NCI-H2227 (cell line): ENCODE measurements at regions not wholly inside any gene's neighbourhood (a gene's known extent, or its start where the extent isn't known, plus 50 kb on each side); places are given as distances from the start of the nearest gene placed in this dataset.
A peak's percentile ranks its signal among the peaks of the same experiment; 100 is the strongest.
"Not testable (repeated sequence)": the region's sequence is repeated elsewhere in the genome, so short reads cannot be mapped to it uniquely, and the experiment has no call there.

Source experiments
- DNase-seq: peaks from one replicate; lab custom pipeline; 2025; ENCODE audit not compliant: unreplicated experiment; lab: John Stamatoyannopoulos, UW

DNA sequence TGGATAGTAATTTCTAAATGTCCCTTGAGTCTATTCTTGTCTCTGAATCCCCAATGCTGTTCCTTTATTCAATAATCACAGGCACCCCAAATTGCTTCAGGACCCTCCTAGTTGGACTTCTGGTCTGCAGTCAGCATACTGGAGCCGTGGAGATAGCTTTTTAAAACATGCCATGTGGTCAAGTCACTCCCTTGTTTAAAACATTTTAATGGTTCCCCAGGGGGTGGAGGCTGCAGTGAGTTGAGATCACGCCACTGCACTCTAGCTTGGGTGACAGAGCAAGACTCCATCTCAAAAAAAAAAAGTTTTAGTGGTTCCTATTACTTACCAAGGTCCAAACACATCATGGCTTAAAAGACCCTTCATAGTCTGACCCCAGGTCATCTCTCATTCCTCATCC lies 220.3 kb downstream of the ADAMTS15 start:
- no peak for DNase-seq

GRCh38 chr11:130670200-130670599 lies 221.8 kb downstream of the ADAMTS15 start:
- no peak for DNase-seq

DNA sequence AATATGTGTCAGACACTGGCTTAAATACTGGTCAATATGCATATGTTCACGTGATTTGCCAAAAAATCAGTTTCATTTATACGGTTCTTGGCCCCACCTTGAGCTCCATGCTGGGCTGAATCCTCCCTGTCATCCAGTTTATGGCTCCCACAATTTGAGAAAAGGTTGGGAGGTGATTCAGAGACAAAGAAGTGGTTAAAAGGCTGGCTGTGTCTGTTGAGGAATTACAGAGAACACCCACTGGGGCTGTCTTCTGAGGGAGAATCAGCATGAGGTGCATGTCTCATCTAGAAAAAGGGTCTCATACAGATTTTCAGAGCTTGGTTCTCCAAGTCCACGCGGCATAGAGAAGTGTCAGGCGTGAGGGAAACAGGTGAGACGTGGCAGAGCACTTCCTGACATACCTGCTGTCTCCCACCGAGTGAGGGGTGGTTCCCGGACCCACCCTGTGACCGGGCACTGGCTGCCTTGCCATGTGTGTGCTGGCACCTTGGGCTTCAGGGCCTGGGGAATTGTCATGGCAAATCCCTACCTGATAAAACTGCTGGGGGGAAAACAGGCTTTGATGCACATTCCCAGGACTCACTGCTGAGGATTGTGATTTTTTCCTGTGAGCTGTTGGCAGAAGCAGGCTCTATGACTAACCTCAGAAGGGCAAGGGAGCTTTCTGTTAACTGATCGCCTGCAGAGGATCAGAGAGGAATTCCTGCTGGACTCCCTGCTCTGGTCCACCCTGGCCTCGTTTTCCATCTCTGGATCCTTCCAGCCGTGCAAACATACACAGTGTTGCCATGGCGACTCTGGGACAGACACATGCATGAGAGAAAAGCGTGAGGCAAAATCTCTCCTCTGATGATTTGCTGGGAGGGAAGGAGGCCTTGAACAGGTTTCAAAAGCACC lies 223.6 kb downstream of the ADAMTS15 start:
- DNase-seq: peak; percentile 26

DNA sequence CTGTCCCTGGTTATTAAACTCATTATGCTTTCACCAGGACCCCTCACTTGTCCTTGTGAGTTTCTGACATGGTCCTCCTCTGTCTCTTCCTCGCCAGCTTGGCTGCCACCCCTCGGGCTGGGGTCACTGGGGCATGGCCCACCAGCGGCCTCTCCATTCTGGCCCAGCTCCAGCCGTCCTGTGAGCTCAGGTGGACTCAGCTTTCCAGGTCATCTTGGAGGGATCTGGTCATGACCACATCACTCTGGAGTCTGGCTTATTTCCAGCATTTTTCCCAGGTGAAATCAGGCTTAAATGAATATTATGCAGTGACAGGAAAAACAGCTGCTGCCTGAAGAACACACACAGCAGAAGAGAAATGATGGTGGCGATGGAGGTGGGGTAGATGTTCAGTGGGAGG lies 224.5 kb downstream of the ADAMTS15 start:
- DNase-seq: no peak

- no peak for DNase-seq
Observed at GRCh38 chr11:130673698-130674097, 225.3 kb downstream of the ADAMTS15 start.

DNA sequence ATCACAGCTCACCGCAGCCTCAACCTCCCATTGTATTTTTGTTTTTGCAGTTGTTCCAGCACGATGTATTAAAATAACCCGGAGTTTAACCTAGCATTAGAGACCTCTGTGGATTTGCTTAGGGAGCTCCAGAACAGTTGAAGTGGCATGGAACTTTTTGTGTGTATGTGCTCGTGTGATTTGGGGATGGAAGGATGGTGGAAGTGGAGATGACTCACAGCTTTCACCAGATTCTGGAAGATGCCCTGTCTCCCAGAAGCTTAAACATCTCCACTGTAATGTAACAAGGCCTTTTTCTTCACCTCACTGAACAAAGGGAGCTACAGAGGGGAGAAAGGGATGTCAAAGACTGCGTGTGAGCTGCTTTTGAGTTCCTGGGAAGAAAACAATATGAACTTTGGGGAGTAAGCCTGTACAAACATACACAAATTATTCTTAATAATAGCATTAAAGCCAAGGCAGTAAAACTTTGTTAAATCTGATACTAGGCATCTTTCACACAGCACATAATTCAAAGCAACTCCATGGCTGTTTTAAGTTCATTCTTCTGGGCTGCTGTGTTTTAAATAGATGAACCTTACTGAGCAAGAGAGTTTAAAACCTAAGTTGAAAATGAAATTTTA lies 226.4 kb downstream of the ADAMTS15 start:
- no peak for DNase-seq

- no peak for DNase-seq
Observed at GRCh38 chr11:130675371-130675821, 227.0 kb downstream of the ADAMTS15 start.

- DNase-seq: no peak
Observed at GRCh38 chr11:130675917-130676316, 227.5 kb downstream of the ADAMTS15 start.

DNA sequence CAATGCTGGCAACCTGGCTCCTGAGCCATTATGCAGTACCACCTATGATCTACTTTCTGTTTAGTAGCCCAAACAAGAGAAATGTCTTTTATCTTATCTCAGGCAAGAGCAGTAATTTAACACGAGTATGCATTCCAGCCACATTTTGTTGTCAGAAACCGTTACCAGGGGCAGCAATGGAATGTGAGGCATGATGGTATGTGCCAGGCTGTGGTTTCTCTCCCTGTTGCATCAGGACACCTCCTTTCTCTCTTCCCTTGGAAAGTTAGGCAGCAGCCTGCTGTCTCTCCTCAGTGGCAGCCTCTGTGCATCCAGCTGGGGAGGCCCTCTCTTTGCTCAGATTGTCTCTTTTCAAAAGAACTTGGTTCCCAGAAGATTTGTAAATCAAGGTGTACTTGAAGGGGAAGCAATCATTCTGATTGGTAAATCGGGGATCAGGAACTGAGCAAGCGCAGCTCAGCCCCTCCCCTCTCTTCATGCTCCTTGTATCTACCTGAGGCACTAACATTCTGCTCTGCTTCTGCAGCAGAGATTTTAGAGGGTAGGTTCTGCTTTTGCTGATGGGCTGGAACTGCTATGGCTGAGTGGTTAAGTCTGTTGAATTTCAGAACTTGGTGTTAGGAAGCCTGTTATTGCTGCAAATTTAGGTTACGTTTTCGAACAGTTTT lies 229.2 kb downstream of the ADAMTS15 start:
- DNase-seq: no peak

DNA sequence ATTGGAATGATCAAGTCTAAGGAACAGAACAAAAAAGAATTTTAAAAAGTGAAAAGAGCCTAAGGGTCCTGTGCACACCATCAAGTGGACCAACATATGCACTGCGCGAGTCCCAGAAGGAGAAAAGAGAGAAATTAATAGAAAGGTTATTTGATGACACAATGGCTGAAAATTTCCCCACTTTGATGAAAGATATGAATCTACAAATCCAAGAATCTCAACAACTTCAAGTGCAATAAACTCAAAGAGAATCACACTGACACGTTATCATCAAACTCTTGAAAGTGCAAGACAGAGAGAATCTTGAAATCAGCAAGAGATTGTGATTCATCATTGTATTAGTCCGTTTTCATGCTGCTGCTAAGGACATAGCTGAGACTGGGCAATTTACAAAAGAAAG lies 230.8 kb downstream of the ADAMTS15 start:
- no peak for DNase-seq

DNA sequence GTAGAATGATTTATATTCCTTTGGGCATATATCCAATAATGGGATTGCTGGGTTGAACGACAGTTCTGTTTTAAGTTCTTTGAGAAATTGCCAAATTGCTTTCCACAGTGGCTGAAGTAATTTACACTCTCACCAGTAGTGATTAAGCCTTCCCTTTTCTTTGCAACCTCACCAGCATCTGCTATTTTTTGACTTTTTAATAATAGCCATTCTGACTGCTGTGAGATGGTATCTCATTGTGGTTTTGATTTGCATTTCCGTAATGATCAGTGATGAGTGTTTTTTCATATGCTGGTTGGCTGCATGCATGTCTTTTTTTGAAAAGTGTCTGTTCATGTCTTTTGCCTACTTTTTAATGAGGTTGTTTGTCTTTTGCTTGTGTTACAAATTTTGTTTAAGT lies 233.8 kb downstream of the SNX19 start:
- not testable (repeated sequence) for DNase-seq

GRCh38 chr11:130689222-130689908 lies 226.9 kb downstream of the SNX19 start:
- DNase-seq: no peak

DNA sequence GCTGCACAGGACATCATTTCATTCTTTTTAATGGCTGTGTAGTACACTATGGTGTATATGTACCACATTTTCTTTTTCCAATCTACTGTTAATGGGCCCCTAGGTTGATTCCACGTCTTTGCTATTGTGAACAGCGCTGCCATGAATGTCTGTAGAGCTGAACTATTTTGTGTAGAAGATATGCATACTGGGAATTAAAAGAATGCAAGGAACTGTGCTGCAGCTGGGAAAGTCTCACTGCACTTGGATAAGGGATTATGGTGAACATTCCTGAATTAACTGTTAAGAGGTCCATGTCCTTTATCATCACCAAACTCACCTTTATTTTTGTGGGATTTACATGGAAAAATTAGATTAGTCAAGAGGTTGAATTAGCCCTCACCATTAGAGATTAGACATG lies 224.7 kb downstream of the SNX19 start:
- no peak for DNase-seq

- DNase-seq: no peak
Observed at GRCh38 chr11:130692220-130692619, 224.1 kb downstream of the SNX19 start.

DNA sequence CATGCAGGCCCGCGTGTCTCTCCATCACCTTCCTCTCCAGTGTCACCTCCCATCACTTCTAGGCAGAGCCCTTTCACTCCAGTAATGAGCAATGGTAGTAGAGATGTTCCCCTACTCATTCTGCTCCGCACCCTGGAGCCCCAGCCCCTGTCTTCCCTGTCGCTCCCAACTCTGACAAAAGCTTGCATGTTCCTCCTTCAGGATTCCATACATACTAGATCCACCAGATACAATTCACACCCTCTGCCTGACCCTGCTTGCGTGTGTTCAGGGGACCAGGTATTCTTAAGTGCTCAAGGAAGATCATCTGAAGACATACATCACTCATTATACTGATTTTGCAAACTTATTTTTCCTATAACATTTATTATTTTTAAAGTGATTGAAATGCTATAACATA lies 222.7 kb downstream of the SNX19 start:
- DNase-seq: no peak

- no peak for DNase-seq
Observed at GRCh38 chr11:130694488-130695045, 221.7 kb downstream of the SNX19 start.

GRCh38 chr11:130698174-130698573 lies 218.1 kb downstream of the SNX19 start:
- no peak for DNase-seq

GRCh38 chr11:130699561-130699960 lies 216.7 kb downstream of the SNX19 start:
- no peak for DNase-seq

- DNase-seq: no peak
Observed at GRCh38 chr11:130700092-130700491, 216.2 kb downstream of the SNX19 start.

GRCh38 chr11:130703489-130704190 lies 212.6 kb downstream of the SNX19 start:
- DNase-seq: no peak
